ENCODE measurements at regions not wholly inside any gene's neighbourhood (a gene's known extent, or its start where the extent isn't known, plus 50 kb on each side); places are given as distances from the start of the nearest gene placed in this dataset.

- in situ Hi-C loops (cut with MboI; ENCODE audit: low sequenced_read_pairs) (no loop called here), dilution Hi-C loops (cut with HindIII; ENCODE audit: low sequenced_read_pairs, unreplicated experiment) (no loop called here), intact Hi-C loops (cut with micrococcal nuclease) (no loop called here)
- Histone ChIP-seq H2BK20ac (ENCODE audit: low read depth, low read length) (no peak overlapping the region), H3K14ac (replicated peaks; ENCODE audit: low read depth, low read length) (no peak overlapping the region), H3K36me3 (ENCODE audit: control insufficient read depth, insufficient read depth, low read length) (no peaks in the 10 kb centered on the region), H3K4me1 (ENCODE audit: control insufficient read depth, insufficient read depth, low read length) (no peaks in the 10 kb centered on the region), H3K9me1 (ENCODE audit: insufficient read depth, low read length) (no peaks in the 10 kb centered on the region), H2BK5ac (ENCODE audit: low read depth, low read length, poor library complexity, severe bottlenecking) (no peak overlapping the region), H4K8ac (ENCODE audit: low read depth in 2 of 2, low read length in 2 of 2) (no peak overlapping the region), H3K4me3 (ENCODE audit: insufficient read depth, low read depth, low read length) (no peak overlapping the region), H2BK120ac (ENCODE audit: low read depth, low read length) (no peak overlapping the region), H3K9me3 (ENCODE audit: control insufficient read depth, insufficient read depth, low read length) (no peaks in the 10 kb centered on the region), H3K4ac (ENCODE audit: low read depth, low read length) (no peak overlapping the region), H4K20me1 (ENCODE audit: insufficient read depth, low read length) (no peaks in the 10 kb centered on the region), H3K79me1 (ENCODE audit: low read depth in 1 of 2, low read length in 2 of 2) (no peaks in the 10 kb centered on the region), H4K91ac (ENCODE audit: insufficient read depth, low read depth, low read length) (no peak overlapping the region), H3K23ac (ENCODE audit: low read depth, low read length) (no peak overlapping the region), H3K27me3 (ENCODE audit: control insufficient read depth, insufficient read depth, low read length) (peaks cover 4% of the 10 kb centered on the region), H3K4me2 (ENCODE audit: low read depth, low read length) (no peak overlapping the region), H3K9ac (ENCODE audit: low read depth, low read length) (no peak overlapping the region), H2AK5ac (ENCODE audit: low read depth, low read length) (no peak overlapping the region), H3K18ac (ENCODE audit: low read depth, low read length) (no peak overlapping the region), H2BK15ac (ENCODE audit: low read depth, low read length) (no peak overlapping the region), H3K27ac (ENCODE audit: insufficient read depth, low read length) (no peak overlapping the region), H4K5ac (ENCODE audit: low read depth, low read length) (no peak overlapping the region), H3K56ac (ENCODE audit: extremely low read depth, insufficient read depth, low read length) (no peak overlapping the region), H2AK9ac (replicated peaks; ENCODE audit: low read depth, low read length, poor library complexity) (no peak overlapping the region), H2AFZ (replicated peaks; ENCODE audit: low read length, poor library complexity) (no peak overlapping the region)
- DNase-seq (no peak), ATAC-seq (ENCODE audit: low read depth) (no peak)
- TF ChIP-seq CEBPB (IDR thresholded peaks at IDR 0.05; ENCODE audit: low read depth, low read length) (no peak), CTCF (conservative IDR thresholded peaks at IDR 0.05; ENCODE audit: low read depth, low read length) (no peak), RCOR1 (IDR thresholded peaks at IDR 0.05; ENCODE audit: insufficient replicate concordance, low read length) (no peak), MAFK (IDR thresholded peaks at IDR 0.05; ENCODE audit: low read depth, low read length) (no peak), POLR2A (IDR thresholded peaks at IDR 0.05; ENCODE audit: low read depth, low read length) (no peak), SMC3 (IDR thresholded peaks at IDR 0.05; ENCODE audit: low read depth, low read length) (no peak), NFE2L2 (IDR thresholded peaks at IDR 0.05; ENCODE audit: low read depth, low read length) (no peak), FOS (IDR thresholded peaks at IDR 0.05; ENCODE audit: low read depth, low read length) (no peak), RFX5 (IDR thresholded peaks at IDR 0.05; ENCODE audit: low read depth, low read length) (no peak), USF2 (IDR thresholded peaks at IDR 0.05; ENCODE audit: low read depth, low read length) (no peak), RAD21 (IDR thresholded peaks at IDR 0.05; ENCODE audit: low read length) (no peak), CHD1 (IDR thresholded peaks at IDR 0.05; ENCODE audit: low read depth, low read length) (no peak), MAZ (IDR thresholded peaks at IDR 0.05; ENCODE audit: borderline replicate concordance, low read depth, low read length) (no peak), MXI1 (IDR thresholded peaks at IDR 0.05; ENCODE audit: borderline replicate concordance, low read depth, low read length) (no peak), ELK1 (IDR thresholded peaks at IDR 0.05; ENCODE audit: borderline replicate concordance, low read depth, low read length) (no peak), BHLHE40 (IDR thresholded peaks at IDR 0.05; ENCODE audit: low read depth, low read length) (no peak)
- POLR2A ChIA-PET (ENCODE audit: unreplicated experiment), result no interaction called here
- CTCF ChIA-PET, result interaction anchor here (0.7 kb wide), 1 partner anchor 12 kb away, joined by 3 read pairs; no protein-coding TSS in a partner anchor
- no CpG with 5 or more reads among the region's 4 CpGs for WGBS, 2 experiments (ENCODE audit: extremely low coverage in 2 of 2, insufficient read length in 1 of 2)
- BruUV-seq (replicated peaks), result no TSS peak
Measured at GRCh38 chr20:11573507-11573906, 344.2 kb upstream of the BTBD3 start.
